ENCODE measurements at regions not wholly inside any gene's neighbourhood (a gene's known extent, or its start where the extent isn't known, plus 50 kb on each side); places are given as distances from the start of the nearest gene placed in this dataset.

DNA sequence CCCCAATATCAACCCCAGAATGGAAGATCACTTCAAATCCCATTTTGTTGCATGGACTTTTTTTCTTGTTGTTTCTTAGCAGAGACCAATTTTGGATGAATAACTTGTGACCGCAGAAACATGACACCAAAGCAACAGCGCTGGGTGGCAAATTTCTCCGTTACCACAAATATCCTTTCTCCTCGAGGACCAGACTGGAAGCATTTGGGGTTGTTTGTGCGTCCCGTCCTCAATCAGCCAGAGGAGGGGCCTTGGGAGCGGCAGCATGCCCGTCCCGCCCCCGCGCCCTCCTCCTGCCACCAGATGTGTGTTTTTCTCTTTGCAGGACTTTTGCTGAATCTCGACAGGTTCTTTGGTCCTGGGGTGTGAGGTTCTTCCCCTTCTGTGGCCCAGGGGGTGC lies 282.5 kb upstream of the FOXF1 start:
- TF ChIP-seq EZH2phosphoT487 (IDR thresholded peaks at IDR 0.05; ENCODE audit: low read length) (no peak), EZH2 (optimal IDR thresholded peaks at IDR 0.05; ENCODE audit: low read depth, low read length) (no peak)
- TF ChIP-seq, protein P1, sequence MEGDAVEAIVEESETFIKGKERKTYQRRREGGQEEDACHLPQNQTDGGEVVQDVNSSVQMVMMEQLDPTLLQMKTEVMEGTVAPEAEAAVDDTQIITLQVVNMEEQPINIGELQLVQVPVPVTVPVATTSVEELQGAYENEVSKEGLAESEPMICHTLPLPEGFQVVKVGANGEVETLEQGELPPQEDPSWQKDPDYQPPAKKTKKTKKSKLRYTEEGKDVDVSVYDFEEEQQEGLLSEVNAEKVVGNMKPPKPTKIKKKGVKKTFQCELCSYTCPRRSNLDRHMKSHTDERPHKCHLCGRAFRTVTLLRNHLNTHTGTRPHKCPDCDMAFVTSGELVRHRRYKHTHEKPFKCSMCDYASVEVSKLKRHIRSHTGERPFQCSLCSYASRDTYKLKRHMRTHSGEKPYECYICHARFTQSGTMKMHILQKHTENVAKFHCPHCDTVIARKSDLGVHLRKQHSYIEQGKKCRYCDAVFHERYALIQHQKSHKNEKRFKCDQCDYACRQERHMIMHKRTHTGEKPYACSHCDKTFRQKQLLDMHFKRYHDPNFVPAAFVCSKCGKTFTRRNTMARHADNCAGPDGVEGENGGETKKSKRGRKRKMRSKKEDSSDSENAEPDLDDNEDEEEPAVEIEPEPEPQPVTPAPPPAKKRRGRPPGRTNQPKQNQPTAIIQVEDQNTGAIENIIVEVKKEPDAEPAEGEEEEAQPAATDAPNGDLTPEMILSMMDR (IDR thresholded peaks at IDR 0.05; ENCODE audit: low read length): no peak
